Ovary (tissue), 7 donors: ENCODE measurements at regions not wholly inside any gene's neighbourhood (a gene's known extent, or its start where the extent isn't known, plus 50 kb on each side); places are given as distances from the start of the nearest gene placed in this dataset.
"Not testable (repeated sequence)": the region's sequence is repeated elsewhere in the genome, so short reads cannot be mapped to it uniquely, and the experiment has no call there.

Experiments used
- DNase-seq, 5 donors: peaks; one replicate each; pipeline ENCODE4 v3.0.0-alpha.2; 2019 to 2020
- H3K27ac ChIP-seq, 2 donors: fragments of 200-600 bp; one replicate each; pipeline versions ENCODE4 v1.5.1 to v1.8.0; 2019 to 2022
- H3K27me3 ChIP-seq: fragments of 200-600 bp; one replicate; pipeline ENCODE4 v1.8.0; 2022
- H3K36me3 ChIP-seq: fragments of 200-600 bp; sonication (generic); one replicate; pipeline ENCODE4 v1.5.1; 2019
- H3K4me1 ChIP-seq: one replicate; pipeline ENCODE4 v1.8.1; 2013; ENCODE audit warnings: mild to moderate bottlenecking, moderate library complexity; ENCODE audit not compliant: insufficient read depth
- H3K4me3 ChIP-seq: fragments of 200-600 bp; sonication (generic); one replicate; pipeline ENCODE4 v1.5.1; 2017
- H3K9me3 ChIP-seq, 2 donors: fragments of 200-600 bp in 1 of 2; sonication (generic) in 1 of 2; one replicate each; pipeline versions ENCODE4 v1.5.1 to v1.8.1; 2013 to 2019; ENCODE audit warnings: mild to moderate bottlenecking in 1 of 2, moderate library complexity in 1 of 2
- EP300 ChIP-seq: sonication (generic); formaldehyde crosslinking; IDR thresholded peaks from one replicate; pipeline ENCODE4 v1.6.1; 2017; ENCODE audit warnings: antibody characterized with exemption
- POLR2A ChIP-seq: fragments of 450-650 bp; IDR thresholded peaks from one replicate; pipeline ENCODE4 v1.6.1; 2017; ENCODE audit warnings: antibody characterized with exemption, mild to moderate bottlenecking, moderate library complexity
- WGBS, 3 donors: extraction: QIAGEN DNeasy Blood & Tissue Kit in 1 of 3; methylation state at CpG; one replicate each; pipeline versions ENCODE4 v1.1.5 to v1.1.7; 2013 to 2017; 5-methylcytosine and 5-hydroxymethylcytosine counted together
- intact Hi-C, 4 donors: fragments of 100-400 bp; cut with DNase I; formaldehyde crosslinking; loops; one replicate each; pipeline versions ENCODE4 v1.11.0 to v1.15.1; 2022 to 2023
- TF ChIP-seq, protein P1 (sequence below), 3 donors: fragments of 450-650 bp in 2 of 3; fragments of 200-600 bp in 1 of 3; IDR thresholded peaks; one replicate each; pipeline versions ENCODE4 v1.5.1 to v1.8.0; 2016 to 2022; ENCODE audit warnings: antibody characterized with exemption in 3 of 3, mild to moderate bottlenecking in 1 of 3
- donor health status: DM: no; HTN: no; CAD: no; lungs with moderate emphysema.
- donor health status: DM: no; HTN: no; CAD: no.
- donor health status: Bipolar disorder and iron deficiency.
- donor health status: DM: no; HTN: no; CAD: no.
- donor health status: DM: yes; HTN: yes; CAD: no.

DNA sequence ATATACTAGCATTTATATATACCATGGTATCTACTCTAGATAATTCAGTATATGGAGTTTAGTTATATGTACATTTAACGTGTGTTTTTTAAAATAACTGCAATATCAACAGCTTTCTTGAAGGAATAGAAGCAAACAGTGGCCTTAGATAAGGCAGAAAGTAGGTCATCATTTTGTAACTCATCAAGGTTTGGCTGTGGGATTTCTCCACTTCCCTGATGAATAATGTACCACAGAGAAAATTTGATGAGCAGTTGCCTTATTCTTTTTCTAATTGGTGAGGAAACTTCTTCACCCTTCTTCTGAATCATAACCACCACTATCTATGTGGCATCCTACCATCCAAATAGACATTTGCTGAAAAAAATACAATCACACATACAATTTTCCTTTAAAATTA is 590.2 kb upstream of the SPRY2 start:
- no peaks in the 10 kb centered on the region for H3K4me1 ChIP-seq
- DNase-seq, result no peak
- H3K9me3 ChIP-seq, result no peaks in the 10 kb centered on the region
- no peak overlapping the region for H3K4me3 ChIP-seq
- intact Hi-C loops, result no loop called here
- no peaks in the 10 kb centered on the region for H3K27me3 ChIP-seq
- no peak overlapping the region for H3K27ac ChIP-seq
- no peaks in the 10 kb centered on the region for H3K36me3 ChIP-seq
- 26 to 52% (median 46%) methylated on average over 1 of the region's 1 CpG for WGBS, 3 donors
- TF ChIP-seq POLR2A (no peak), EP300 (no peak)
- TF ChIP-seq, protein P1, sequence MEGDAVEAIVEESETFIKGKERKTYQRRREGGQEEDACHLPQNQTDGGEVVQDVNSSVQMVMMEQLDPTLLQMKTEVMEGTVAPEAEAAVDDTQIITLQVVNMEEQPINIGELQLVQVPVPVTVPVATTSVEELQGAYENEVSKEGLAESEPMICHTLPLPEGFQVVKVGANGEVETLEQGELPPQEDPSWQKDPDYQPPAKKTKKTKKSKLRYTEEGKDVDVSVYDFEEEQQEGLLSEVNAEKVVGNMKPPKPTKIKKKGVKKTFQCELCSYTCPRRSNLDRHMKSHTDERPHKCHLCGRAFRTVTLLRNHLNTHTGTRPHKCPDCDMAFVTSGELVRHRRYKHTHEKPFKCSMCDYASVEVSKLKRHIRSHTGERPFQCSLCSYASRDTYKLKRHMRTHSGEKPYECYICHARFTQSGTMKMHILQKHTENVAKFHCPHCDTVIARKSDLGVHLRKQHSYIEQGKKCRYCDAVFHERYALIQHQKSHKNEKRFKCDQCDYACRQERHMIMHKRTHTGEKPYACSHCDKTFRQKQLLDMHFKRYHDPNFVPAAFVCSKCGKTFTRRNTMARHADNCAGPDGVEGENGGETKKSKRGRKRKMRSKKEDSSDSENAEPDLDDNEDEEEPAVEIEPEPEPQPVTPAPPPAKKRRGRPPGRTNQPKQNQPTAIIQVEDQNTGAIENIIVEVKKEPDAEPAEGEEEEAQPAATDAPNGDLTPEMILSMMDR (IDR thresholded peaks at IDR 0.05), result no peak

DNA sequence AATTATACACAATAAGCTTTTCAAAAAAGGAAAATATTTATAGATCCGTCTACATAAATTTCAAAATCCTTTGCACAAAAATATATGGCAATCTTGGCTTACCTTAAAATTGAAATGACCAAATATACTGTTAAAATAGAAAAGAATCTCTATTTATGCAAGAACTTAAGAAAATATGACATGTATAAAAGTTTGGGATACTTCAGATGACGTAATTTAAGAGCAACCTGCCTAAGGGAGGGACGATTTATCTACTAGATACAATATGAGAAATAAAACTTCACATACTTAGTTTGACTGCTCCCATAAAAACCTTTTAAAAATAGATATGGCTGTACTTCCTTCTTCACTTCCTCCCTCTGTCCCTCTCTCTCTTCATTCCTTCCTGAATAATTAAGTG is 587.3 kb upstream of the SPRY2 start:
- 66 to 75% (median 71%) methylated on average over 3 of the region's 3 CpGs for WGBS, 3 donors

GRCh38 chr13:80926024-80926423 is 585.1 kb upstream of the SPRY2 start:
- H3K9me3 ChIP-seq, intact Hi-C loops, H3K36me3 ChIP-seq, H3K27ac ChIP-seq, H3K27me3 ChIP-seq, DNase-seq, H3K4me1 ChIP-seq, H3K4me3 ChIP-seq: not testable (repeated sequence)
- 95 to 97% (median 95%) methylated on average over 3 of the region's 3 CpGs for WGBS, 3 donors

More for the DNA sequence above, 587.3 kb upstream of the SPRY2 start:
- Histone ChIP-seq H3K27me3 (no peaks in the 10 kb centered on the region), H3K27ac (no peak overlapping the region), H3K9me3 (no peaks in the 10 kb centered on the region), H3K4me3 (no peak overlapping the region), H3K36me3 (no peaks in the 10 kb centered on the region), H3K4me1 (no peaks in the 10 kb centered on the region)
- intact Hi-C loops, result no loop called here
- TF ChIP-seq EP300, result no peak
- TF ChIP-seq, protein P1 (IDR thresholded peaks at IDR 0.05), result no peak
- TF ChIP-seq POLR2A, result no peak
- no peak for DNase-seq

- DNase-seq, result no peak
- TF ChIP-seq EP300, result no peak
- no peak for TF ChIP-seq POLR2A
- TF ChIP-seq, protein P1 (IDR thresholded peaks at IDR 0.05), result no peak
- intact Hi-C loops, result no loop called here
- Histone ChIP-seq H3K27ac (no peak overlapping the region), H3K4me3 (no peak overlapping the region), H3K4me1 (no peaks in the 10 kb centered on the region), H3K9me3 (no peaks in the 10 kb centered on the region), H3K36me3 (no peaks in the 10 kb centered on the region), H3K27me3 (no peaks in the 10 kb centered on the region)
- 46 to 49% (median 47%) methylated on average over 5 of the region's 5 CpGs for WGBS, 3 donors
These were observed 583.7 kb upstream of the SPRY2 start for GRCh38 chr13:80924596-80924995.

DNA sequence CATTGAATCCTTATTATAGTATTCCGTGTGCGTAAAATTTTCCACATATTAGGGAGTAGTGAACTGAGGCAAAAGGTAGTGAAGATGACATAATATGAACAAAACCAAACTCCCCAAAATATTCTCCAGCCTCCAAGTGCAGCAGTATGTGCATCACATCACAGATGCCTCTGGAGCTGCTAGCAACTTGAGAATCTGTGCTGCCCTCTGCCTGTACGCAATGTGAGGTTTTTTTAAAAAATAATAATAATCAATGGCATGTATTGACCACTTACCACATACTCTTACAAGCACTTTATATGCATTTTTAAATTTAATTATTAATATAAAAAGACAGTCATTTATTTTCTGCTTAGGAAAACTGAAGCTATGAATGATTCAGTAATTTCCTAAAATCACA is 583.0 kb upstream of the SPRY2 start:
- Histone ChIP-seq H3K27me3 (no peaks in the 10 kb centered on the region), H3K9me3 (no peaks in the 10 kb centered on the region), H3K27ac (no peak overlapping the region), H3K4me3 (no peak overlapping the region), H3K36me3 (no peaks in the 10 kb centered on the region), H3K4me1 (no peaks in the 10 kb centered on the region)
- TF ChIP-seq, protein P1 (IDR thresholded peaks at IDR 0.05), result no peak
- no peak for TF ChIP-seq EP300
- TF ChIP-seq POLR2A, result no peak
- DNase-seq, result no peak
- 87 to 90% (median 88%) methylated on average over 3 of the region's 3 CpGs for WGBS, 3 donors
- intact Hi-C loops, result no loop called here
